T follicular helper cell (primary cell): ENCODE measurements at regions not wholly inside any gene's neighbourhood (a gene's known extent, or its start where the extent isn't known, plus 50 kb on each side); places are given as distances from the start of the nearest gene placed in this dataset.

Experiments
- DNase-seq: peaks from one replicate; pipeline ENCODE4 v3.0.0-alpha.2; 2020; ENCODE audit warnings: low read depth

DNA sequence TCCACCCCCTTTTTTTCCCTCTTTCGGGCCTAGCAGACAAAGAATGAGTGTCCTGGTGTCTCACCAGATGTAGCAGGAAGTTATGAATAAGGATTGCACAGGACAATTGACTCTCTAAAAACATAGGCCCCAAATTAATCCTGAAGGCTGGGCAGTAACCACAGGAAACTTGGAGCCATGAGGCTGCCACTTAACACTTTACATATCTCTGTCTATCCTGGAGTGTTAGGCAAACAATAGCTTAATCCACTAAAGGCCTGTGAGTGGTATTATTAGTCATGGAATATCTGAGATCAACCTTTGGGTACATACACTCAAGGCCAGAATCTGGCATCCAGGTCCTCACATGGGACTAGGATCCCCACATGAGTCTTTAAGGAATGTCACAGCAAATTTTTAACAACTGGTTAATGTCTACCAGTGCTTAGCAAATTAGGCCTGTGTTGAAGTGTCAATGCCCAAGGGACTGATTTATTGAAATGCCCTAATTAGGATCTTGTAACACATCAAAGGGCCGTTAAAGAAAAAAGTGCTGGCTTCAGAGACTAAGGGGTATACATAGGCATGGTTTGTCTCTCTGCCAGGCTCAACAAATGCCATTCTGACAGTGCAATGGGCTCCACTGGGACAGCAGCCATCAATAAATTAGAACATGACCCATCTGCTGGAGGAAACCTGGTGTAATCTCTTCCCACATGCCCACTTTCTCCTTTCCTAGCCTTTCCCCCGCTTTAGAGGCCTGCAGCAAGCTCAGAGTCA is 196.7 kb upstream of the TBX20 start:
- DNase-seq, result no peak

DNA sequence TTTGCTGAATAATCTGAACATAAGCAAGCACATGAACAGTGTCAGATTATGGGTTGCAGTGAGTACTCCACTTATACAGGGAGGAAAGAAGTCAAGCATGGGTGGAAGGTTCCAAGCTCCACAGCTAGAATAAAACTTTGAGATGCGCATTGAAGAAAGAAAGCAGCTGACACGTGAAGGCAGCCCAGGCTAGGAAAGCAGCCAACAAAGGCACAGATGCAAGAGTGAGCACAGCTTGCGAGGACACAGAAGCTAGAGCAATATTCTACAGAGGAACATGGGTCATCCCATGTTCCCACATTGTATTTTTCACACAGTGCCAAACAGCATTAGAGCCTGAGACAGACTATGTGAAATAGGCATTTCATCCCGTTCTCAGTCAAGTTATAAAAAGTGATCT is 194.6 kb upstream of the TBX20 start:
- no peak for DNase-seq

DNA sequence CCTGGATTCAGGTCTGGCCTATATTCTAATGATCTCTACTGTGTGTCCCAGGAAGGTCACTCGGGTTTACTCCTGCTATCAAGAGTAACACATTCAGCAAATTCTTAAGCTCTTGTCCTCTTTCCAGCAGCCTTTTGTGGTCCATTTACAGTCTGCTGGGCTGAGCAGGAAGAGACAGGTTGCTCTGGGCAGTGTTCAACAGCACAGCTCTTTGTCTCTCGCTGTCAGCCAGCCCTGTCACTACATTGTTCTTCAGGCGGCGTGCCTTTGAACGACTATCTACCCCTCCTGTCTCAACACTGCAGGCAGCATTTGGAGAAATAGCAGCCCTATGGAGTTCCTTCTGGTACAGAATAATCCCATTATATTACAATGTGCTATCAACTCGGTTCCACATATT is 192.2 kb upstream of the TBX20 start:
- DNase-seq, result no peak

DNA sequence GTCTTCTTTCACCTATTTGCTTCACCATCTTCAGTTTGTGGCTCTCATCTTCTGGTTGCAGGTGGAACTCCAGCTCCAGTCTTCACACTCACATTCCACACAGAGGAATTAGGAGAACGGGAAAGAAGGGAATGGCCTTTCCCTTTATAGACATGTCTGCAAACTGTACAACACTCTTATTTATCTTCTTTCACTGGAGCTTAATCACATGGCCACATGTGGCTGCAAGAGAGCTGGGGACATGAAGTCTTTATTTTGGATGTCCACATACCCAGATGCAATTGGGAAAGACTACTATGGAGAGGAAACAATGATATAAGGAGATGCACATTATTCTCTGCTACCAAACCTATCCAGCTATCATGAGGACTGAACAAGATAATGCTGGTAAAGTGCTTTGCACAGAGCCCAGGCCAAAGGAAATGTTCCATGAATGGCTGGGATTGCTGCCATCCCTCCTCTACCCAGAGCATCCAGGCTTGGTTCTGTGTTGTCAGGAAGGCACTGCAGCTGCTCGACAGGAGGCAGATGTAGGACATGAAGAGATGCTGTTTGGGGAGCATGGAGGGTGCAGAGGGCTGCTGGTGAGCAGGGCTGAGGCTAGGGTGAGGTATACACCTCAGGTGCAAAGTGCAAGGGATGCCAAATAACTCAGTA is 183.8 kb upstream of the TBX20 start:
- DNase-seq, result no peak

DNA sequence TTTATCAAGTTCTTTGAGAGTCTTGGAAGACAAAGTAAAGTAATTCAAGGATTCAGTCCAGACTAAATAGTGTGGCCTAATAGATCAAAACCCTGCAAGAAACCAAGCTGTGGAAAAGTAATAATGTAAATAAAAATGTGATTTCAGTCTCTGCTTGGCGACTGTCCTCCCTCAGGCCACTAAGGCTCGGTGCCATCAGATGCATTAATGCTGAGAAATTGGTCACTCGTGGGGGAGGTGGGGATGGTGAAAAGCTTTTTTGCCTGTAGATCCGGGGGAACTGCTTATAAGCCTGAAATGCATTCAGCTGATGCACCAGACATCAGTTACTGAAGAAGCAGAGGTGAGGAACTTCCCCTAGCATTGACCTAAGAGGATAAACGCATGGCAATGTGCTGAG is 182.6 kb upstream of the TBX20 start:
- no peak for DNase-seq

DNA sequence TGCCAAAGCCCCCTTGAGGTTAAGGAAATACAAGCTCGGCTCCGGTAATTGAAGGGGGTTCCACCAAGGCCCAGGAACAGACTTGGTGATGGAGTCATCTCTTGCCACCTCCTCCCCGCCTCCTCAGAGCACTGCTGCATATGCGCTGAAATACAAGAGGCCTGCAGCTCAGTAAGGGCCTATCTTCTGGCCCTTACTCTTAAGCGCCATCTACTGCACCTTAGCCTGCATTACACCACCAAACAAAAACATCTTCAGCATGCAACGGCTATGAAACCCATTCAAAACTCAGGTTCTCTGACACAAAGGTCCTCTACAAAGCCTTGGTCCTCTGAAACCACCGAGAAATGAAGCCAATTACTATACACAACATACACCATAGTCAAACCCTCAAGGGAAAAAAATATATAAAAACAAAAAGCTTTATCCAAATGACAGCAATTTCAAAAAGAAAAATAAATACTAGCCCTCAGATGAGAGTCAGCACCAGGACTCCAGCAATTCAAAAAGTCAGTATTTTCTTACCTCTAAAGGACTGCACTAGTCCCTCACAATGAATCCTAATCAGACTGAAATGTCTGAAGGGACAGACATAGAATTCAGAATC is 176.8 kb upstream of the TBX20 start:
- DNase-seq, result no peak

DNA sequence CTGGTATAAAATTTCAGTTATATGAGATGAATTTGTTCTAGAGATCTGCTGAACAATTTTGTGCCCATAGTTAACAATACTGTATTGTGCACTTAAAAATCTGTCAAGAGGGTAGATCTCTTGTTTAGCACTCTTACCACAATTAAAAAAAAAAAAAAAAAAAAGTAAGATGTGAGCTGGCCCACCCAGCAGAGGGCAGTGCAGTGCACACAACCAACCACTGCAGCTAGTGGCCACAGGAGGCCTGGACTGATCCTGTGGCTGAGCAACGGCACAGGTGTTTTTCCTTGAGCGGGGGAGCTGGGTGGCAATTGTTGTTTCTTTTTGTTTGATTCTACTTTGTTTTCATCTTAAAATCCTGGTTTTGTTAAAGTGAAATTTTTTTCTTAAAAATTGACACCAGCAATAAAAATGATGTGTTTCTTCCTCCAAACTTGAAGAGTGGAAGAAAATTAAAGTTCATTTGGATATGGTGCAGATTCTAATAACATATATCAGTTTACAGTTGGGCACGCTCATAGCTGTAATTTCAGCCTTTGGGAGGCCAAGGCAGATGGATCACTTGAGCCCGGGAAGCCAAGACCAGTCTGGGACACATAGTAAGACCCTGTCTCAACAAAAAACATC is 171.1 kb upstream of the TBX20 start:
- DNase-seq, result peak; percentile 33

DNA sequence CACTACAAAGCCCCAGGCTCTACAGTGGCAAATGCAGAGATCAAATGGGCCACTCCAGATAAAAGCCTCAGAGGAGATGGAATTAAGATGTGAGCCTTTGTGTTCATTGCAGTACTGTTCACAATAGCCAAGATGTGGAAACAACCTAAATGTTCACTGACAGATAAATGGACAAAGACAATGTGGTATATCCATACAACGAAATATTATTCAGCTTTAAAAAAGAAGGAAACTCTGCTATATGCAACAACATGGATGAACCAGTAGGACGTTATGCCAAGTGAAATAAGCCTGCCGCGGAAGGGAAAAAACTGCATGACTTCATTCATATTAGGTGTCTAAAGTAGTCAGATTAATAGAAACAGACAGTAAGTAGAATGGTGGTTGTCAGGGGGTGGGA is 170.5 kb upstream of the TBX20 start:
- no peak for DNase-seq

DNA sequence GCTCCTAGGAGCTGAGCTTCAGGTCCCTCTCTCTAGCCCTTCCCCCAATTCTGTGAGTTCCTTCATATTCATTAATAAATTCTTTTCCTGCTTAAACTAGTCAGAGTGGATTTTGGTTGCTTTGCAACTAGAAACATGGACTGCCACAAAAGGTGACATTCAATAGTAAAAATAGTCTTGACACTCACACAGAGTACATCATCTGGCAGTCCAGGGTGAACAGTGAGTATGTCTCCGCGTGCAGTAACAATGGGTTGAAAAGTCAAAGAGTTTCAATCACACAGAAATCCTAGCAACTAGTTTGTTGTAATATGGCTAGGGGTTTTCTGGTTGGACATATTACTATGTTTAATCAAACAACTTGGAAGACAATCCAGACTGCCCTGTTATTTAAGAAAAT is 168.8 kb upstream of the TBX20 start:
- DNase-seq, result no peak

DNA sequence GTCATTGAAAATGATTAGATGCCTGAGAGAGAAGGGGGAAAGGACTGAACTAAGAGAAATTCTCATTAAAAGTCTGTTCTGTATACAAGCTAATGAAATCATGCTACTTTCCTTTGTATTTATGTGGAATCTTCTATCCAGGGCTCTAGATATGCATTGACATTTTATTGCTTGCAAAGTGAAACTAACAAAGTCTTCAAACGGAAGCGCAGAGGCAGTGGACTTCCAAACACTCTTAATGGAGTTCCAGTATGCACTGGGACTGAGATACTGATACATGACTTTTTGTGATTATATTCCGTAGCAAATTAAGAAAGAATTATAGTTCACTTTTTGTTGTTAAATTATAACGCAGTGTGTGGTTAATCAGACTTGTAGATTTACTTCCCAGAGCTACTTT is 166.8 kb upstream of the TBX20 start:
- DNase-seq, result no peak

DNA sequence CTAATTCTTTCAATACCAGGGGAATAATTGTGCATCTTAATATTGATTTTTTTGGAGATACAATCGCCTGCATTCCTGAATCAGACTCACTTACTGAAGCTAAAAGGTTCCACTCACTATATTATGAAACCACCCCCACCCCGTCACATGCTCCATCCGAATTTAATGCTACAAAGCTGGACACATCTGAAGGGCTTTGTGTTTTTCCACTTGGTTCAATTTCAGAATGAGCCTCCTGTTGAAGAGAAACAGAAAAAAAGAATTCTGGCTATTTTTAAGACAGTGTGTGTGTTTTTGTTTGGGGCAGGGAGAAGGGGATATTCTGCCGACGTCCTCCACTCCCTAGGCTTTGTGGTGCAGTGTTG is 165.5 kb upstream of the TBX20 start:
- no peak for DNase-seq

DNA sequence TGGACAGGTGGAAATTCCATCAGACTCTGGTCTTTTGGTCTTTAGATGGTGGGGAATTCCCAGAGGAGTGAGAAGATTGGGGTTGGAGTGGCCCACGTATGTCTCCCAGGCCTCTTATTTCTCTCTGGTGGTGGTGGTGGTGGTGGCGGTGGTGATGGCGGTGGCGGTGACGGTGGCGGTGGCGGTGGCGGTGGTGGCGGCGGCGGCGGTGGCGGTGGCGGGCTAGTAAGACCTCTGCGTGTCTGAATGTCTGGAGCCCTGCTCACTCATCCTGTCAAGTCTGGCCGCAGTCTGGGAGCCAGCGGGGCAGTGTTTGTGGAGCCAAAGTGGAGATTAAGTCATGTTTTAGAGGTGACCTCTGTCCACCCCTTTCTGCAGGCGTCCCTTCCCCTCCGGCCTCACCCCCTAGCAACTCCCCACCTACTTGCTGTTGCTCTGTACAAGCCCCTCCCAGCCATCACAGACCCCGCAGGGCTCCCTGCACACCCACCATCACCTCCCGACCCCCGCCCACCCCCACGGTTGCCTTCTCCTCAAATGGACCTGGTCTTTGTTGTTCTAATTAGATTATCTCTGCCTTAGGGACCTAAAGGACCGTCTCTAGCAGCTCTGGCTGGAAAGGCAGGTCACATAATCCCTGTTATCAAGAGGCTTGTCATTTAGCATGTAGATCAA is 165.0 kb upstream of the TBX20 start:
- no peak for DNase-seq

DNA sequence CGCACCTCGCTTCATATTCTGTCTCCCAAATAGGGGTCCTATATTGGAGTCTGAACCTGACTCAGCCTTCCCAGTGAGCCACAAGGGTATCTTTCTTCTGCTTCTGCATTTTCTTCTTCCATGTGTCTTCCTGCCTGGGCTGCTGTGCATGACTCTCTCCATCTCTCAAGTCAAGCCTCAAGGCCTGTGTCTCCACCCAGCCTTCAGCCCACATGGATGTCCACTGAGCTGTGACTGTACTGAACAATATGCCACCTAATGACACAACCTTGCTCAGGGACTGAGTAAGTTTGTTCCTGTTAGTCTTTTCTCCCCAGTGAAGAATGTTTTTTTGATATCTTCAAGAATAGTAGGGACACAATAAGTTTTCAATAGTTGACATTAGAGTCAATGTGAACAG is 162.7 kb upstream of the TBX20 start:
- no peak for DNase-seq

DNA sequence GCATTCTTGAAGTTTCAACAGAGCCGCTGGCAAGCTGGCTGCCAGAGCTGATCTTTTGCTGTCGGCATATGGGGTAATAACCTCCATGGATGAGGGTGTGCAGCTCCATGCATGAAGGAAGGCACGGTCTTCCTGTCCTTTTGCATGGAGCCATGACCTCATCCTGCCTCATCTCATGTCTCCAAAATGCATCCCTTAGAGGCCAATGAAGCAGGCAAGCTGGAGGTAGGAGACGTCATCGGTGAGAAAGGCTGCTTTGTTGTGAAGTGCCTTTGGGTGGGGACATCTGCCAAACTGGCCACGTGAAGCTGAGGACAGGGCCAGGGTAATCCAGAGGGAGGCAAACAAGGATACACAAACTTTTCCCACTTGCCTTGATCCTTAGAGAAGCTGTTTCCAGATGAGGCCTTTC is 161.5 kb upstream of the TBX20 start:
- no peak for DNase-seq

DNA sequence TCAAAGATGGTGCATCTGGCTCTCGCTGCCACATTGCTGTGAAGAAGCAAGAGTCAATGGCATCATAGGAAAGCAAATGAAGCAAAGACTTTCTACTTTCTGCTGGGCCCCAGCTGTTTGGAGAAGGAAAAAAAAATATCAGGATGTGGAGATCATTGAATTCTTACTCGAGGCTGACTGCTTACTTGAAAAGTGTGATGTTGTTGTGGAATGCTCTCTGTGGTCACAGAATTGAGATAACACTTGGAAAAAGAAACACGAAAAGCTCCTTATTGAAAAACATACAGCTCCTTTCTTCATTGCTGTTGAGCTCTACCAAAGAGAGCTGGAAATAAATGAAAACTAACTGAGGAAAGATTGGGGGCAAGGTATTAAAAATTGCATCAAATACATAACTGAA is 157.4 kb upstream of the TBX20 start:
- no peak for DNase-seq

DNA sequence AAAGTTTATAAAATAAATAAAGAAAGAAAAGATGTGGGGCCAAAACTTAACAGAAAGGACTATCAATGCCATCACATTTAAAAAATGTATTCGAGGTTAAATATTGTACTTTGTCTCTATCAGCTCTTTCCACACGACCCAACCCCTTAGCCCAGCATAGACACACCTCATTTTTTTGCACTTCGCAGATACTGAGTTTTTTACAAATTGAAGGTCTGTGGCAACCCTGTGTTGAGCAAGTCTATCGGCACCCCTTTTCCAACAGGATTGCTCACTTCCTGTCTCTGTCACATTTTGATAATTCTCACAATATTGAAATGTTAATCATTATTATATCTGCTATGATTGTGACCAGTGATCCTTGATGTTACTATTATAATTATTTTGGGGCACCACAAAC is 151.6 kb upstream of the TBX20 start:
- DNase-seq, result no peak

DNA sequence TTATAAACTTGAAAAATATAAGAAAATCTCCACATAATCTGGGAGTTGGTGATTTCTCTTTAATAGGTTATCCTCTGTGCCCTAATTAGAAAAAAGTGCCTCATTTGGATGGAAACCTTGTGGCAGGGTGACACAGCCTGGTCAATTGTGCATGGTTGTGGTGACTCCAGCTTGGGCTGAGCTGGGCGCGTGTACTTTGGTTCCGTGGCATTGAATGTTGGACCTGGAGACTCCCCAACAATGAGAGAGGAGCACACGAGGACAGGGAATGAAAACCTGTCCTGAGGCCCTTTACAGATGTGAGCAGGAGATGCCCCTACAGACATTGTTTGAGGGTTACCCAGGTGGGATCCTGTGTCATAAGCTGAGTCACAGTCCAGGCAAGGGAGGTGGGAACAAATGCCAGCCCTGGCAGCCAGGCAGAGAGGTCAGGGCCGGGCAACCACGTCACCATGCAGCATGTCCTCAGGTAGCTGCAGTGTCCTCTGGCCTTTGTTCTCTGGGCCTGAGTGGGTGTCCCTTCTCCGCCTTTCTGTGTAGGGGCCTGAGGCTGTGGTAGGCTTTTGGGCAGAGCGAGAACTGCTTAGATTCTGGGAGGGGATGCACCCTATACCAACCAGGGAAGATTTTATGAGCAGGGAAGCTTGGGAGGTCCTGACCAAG is 147.4 kb upstream of the TBX20 start:
- no peak for DNase-seq

DNA sequence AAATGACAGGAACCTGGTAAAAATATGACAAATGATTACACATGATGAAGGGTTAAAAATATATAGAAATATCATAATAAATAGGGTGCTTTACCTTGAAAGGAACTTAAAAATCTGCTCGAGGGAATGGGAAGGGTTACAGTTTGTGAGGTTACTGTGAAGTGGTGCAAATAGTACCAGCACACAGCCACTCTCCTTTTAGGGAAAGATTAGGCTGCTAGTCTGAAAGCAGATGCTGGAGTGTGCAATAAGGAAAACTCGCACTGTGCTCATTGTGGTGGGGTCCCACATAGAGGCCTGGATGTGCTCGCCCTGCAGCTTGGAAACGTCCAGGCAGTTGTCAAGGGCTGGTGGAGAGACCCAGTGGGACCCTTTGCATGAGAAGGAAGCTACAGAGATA is 145.9 kb upstream of the TBX20 start:
- DNase-seq, result no peak

DNA sequence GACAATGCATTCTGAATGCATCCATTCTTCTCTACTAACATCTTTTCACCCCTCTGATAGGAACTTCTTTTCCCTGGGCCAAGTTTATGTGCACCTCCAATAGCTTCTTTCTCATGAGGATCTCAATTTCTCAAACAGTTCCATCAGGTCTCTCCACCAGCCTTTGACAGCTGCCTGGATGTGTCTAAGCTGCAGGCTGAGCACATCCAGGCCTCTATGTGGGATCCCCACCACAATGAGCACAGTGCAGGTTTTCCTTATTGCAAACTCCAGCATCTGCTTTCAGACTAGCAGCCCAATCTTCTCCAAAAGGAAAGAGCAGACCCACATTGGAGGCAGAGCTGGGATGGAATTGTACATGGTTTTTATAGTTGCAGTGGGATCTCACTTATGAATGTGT is 145.3 kb upstream of the TBX20 start:
- no peak for DNase-seq

DNA sequence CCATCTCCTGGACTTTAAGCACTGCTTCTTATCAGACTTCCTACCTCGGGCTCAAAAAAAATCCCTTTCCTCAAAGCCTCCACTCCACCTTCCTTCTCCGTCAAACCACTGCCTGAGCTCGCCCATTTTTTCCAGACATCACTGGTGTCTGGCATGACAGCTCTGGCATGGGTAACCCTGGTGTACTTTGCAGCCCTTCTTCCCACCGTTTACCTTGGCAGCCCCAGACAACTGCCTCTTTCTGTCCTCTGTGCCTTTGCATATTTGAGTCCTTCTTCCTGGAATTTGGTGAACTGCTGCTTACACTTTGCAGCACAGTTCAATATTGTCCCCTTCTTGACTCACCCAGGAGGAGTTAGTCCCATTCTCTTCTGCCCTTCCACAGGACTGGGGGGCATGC is 144.6 kb upstream of the TBX20 start:
- no peak for DNase-seq

DNA sequence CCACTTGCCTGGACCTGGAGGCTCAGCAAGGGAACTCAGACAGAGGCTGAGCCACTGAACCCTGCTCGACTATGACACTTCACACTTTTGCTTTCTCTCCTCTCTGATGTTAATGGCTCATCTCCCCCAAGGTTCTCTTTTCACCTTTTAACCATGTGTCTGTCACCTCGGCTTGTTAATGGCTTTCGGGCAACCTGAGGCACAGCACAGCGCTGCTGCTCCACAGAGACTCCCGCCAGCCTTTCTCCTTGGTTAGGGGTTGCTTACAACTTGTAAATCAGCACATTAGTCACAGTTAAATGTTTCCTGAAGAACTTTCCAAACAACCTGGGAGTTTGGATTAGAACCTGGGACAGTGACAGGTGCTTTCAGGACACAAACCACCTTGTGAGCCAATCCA is 136.2 kb upstream of the TBX20 start:
- DNase-seq, result no peak

DNA sequence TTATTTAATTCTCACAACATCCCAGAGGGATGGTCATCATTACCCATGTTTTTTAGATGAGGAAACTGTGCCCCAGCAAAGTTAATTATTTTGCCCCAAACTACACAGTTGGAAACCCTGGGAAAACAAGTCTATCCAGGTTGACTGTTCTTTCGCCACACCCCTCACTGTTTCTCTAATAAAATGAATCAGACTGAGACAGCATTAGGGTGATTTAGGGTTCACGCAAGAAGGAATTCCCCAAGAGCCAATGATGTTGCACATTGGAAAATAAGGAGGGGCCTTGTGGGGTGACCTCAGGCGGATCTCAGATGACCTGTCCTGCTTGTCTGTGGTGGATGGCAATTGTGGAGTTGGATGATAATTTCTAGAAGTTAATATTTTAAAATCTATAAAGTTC is 135.7 kb upstream of the TBX20 start:
- no peak for DNase-seq
